ENCODE measurements at regions not wholly inside any gene's neighbourhood (a gene's known extent, or its start where the extent isn't known, plus 50 kb on each side); places are given as distances from the start of the nearest gene placed in this dataset.

GRCh38 chr2:134770702-134771101 is 51.9 kb upstream of the TMEM163 start:
- Histone ChIP-seq H3K36me3 (ENCODE audit: low read depth, low read length) (no peaks in the 10 kb centered on the region), H3K27ac (ENCODE audit: low read length) (no peak overlapping the region), H3K4me1 (ENCODE audit: insufficient read depth, low read length) (peaks cover 33% of the 10 kb centered on the region), H3K27me3 (ENCODE audit: low read length) (no peaks in the 10 kb centered on the region), H3K4me3 (ENCODE audit: low read length) (no peak overlapping the region), H3K9ac (ENCODE audit: low read length) (no peak overlapping the region), H3K4me2 (ENCODE audit: low read length) (no peak overlapping the region), H3F3A (ENCODE audit: low read length, unreplicated experiment) (no peaks in the 10 kb centered on the region), H3K79me2 (ENCODE audit: low read length) (no peaks in the 10 kb centered on the region), H3K9me3 (ENCODE audit: low read length) (no peaks in the 10 kb centered on the region), H3K9me2 (replicated peaks; ENCODE audit: low read length) (no peaks in the 10 kb centered on the region), H2AFZ (ENCODE audit: low read length) (no peak overlapping the region), H4K20me1 (ENCODE audit: low read length) (no peaks in the 10 kb centered on the region)
- DNase-seq (no peak), ATAC-seq (no peak)
- no peak for TF ChIP-seq CTCF (conservative IDR thresholded peaks at IDR 0.05; ENCODE audit: low read depth, low read length)
- no peak for TF ChIP-seq EZH2 (IDR thresholded peaks at IDR 0.05; ENCODE audit: low read length, unreplicated experiment)
- no peak for TF ChIP-seq EZH2phosphoT487 (IDR thresholded peaks at IDR 0.05; ENCODE audit: borderline replicate concordance, low read length)
- intact Hi-C loops (cut with micrococcal nuclease), result loop anchor here (10.0 kb wide), 1 partner anchor 124 kb away; no protein-coding TSS in a partner anchor
- CTCF ChIA-PET, result no interaction called here
- no TSS peak for BruUV-seq (replicated peaks)
- POLR2A ChIA-PET (ENCODE audit: unreplicated experiment), result no interaction called here

- Histone ChIP-seq H3K9ac (ENCODE audit: low read length) (no peak overlapping the region), H3K27me3 (ENCODE audit: low read length) (no peaks in the 10 kb centered on the region), H3K9me2 (replicated peaks; ENCODE audit: low read length) (no peaks in the 10 kb centered on the region), H2AFZ (ENCODE audit: low read length) (no peak overlapping the region), H3K27ac (ENCODE audit: low read length) (no peak overlapping the region), H3K36me3 (ENCODE audit: low read depth, low read length) (no peaks in the 10 kb centered on the region), H3F3A (ENCODE audit: low read length, unreplicated experiment) (no peaks in the 10 kb centered on the region), H3K4me1 (ENCODE audit: insufficient read depth, low read length) (peaks cover 39% of the 10 kb centered on the region), H4K20me1 (ENCODE audit: low read length) (no peaks in the 10 kb centered on the region), H3K79me2 (ENCODE audit: low read length) (no peaks in the 10 kb centered on the region), H3K4me3 (ENCODE audit: low read length) (no peak overlapping the region), H3K4me2 (ENCODE audit: low read length) (no peak overlapping the region), H3K9me3 (ENCODE audit: low read length) (no peaks in the 10 kb centered on the region)
- peak; percentile 17; the same call in 1 of the 2 replicates for TF ChIP-seq CTCF (conservative IDR thresholded peaks at IDR 0.05; ENCODE audit: low read depth, low read length)
- TF ChIP-seq EZH2 (IDR thresholded peaks at IDR 0.05; ENCODE audit: low read length, unreplicated experiment), result no peak
- TF ChIP-seq EZH2phosphoT487 (IDR thresholded peaks at IDR 0.05; ENCODE audit: borderline replicate concordance, low read length), result no peak
- peak; percentile 41 for DNase-seq
- ChIA-PET POLR2A (ENCODE audit: unreplicated experiment) (no interaction called here), CTCF (no interaction called here)
- intact Hi-C loops (cut with micrococcal nuclease), result loop anchor here (10.0 kb wide), 1 partner anchor 123 kb away; no protein-coding TSS in a partner anchor
- no peak for ATAC-seq
- BruUV-seq (replicated peaks), result no TSS peak
Observed at GRCh38 chr2:134771313-134771801, 52.6 kb upstream of the TMEM163 start.

GRCh38 chr2:134772493-134773169 is 53.8 kb upstream of the TMEM163 start:
- no peaks in the 10 kb centered on the region for H3K79me2 ChIP-seq (ENCODE audit: low read length)
- CTCF ChIA-PET, result no interaction called here
- no TSS peak for BruUV-seq (replicated peaks)
- DNase-seq (peak; percentile 20), ATAC-seq (no peak)
- H3F3A ChIP-seq (ENCODE audit: low read length, unreplicated experiment), result no peaks in the 10 kb centered on the region
- no peaks in the 10 kb centered on the region for H3K9me2 ChIP-seq (replicated peaks; ENCODE audit: low read length)
- TF ChIP-seq CTCF (conservative IDR thresholded peaks at IDR 0.05; ENCODE audit: low read depth, low read length) (no peak), EZH2phosphoT487 (IDR thresholded peaks at IDR 0.05; ENCODE audit: borderline replicate concordance, low read length) (no peak), EZH2 (IDR thresholded peaks at IDR 0.05; ENCODE audit: low read length, unreplicated experiment) (no peak)
- no peaks in the 10 kb centered on the region for H4K20me1 ChIP-seq (ENCODE audit: low read length)
- H3K4me3 ChIP-seq (ENCODE audit: low read length), result no peak overlapping the region
- H2AFZ ChIP-seq (ENCODE audit: low read length), result no peak overlapping the region
- H3K4me2 ChIP-seq (ENCODE audit: low read length), result no peak overlapping the region
- no peaks in the 10 kb centered on the region for H3K9me3 ChIP-seq (ENCODE audit: low read length)
- no peak overlapping the region for H3K27ac ChIP-seq (ENCODE audit: low read length)
- POLR2A ChIA-PET (ENCODE audit: unreplicated experiment), result no interaction called here
- H3K36me3 ChIP-seq (ENCODE audit: low read depth, low read length), result no peaks in the 10 kb centered on the region
- H3K9ac ChIP-seq (ENCODE audit: low read length), result no peak overlapping the region
- H3K4me1 ChIP-seq (ENCODE audit: insufficient read depth, low read length), result peaks cover 39% of the 10 kb centered on the region
- no peaks in the 10 kb centered on the region for H3K27me3 ChIP-seq (ENCODE audit: low read length)
- intact Hi-C loops (cut with micrococcal nuclease), result loop anchor here (10.0 kb wide), 1 partner anchor 122 kb away; no protein-coding TSS in a partner anchor

Data from PC-3 (cell line).